WTC11 (cell line): ENCODE measurements at regions not wholly inside any gene's neighbourhood (a gene's known extent, or its start where the extent isn't known, plus 50 kb on each side); places are given as distances from the start of the nearest gene placed in this dataset.

Source experiments
- CBFB ChIP-seq: sonication (generic); formaldehyde crosslinking; IDR thresholded peaks from 2 replicates; pipeline ENCODE4 v1.8.1; 2022; ENCODE audit warnings: mild to moderate bottlenecking, low read depth, missing genetic modification reagents
- CREB1 ChIP-seq: sonication (generic); formaldehyde crosslinking; IDR thresholded peaks from 2 replicates; pipeline ENCODE4 v1.8.0; 2023; ENCODE audit warnings: mild to moderate bottlenecking, missing genetic modification reagents
- GABPB1 ChIP-seq: sonication (generic); formaldehyde crosslinking; IDR thresholded peaks from 2 replicates; pipeline ENCODE4 v1.8.1; 2023; ENCODE audit warnings: mild to moderate bottlenecking, missing genetic modification reagents
- IRF1 ChIP-seq: sonication (generic); formaldehyde crosslinking; IDR thresholded peaks from 2 replicates; pipeline ENCODE4 v1.8.0; 2023; ENCODE audit warnings: missing genetic modification reagents
- NR1H2 ChIP-seq: sonication (generic); formaldehyde crosslinking; IDR thresholded peaks from 2 replicates; pipeline ENCODE4 v1.9.0; 2021; ENCODE audit warnings: mild to moderate bottlenecking, moderate library complexity, missing genetic modification reagents
- NR2C2 ChIP-seq: sonication (generic); formaldehyde crosslinking; IDR thresholded peaks from 2 replicates; pipeline ENCODE4 v1.8.0; 2022; ENCODE audit warnings: mild to moderate bottlenecking, missing genetic modification reagents
- OVOL2 ChIP-seq: fragments of 250-450 bp; sonication (Bioruptor Pico); IDR thresholded peaks from 2 replicates; pipeline ENCODE4 v1.9.0; 2021; ENCODE audit warnings: mild to moderate bottlenecking, borderline replicate concordance
- SP1 ChIP-seq: sonication (generic); formaldehyde crosslinking; conservative IDR thresholded peaks from 2 replicates; pipeline ENCODE4 v1.8.1; 2022; ENCODE audit warnings: missing genetic modification reagents
- TF ChIP-seq, protein P1 (sequence below): fragments of 200-600 bp; IDR thresholded peaks from 2 replicates; pipeline ENCODE4 v1.8.0; 2022; ENCODE audit warnings: antibody characterized with exemption
- TF ChIP-seq, protein P2 (sequence below): sonication (generic); formaldehyde crosslinking; IDR thresholded peaks from 2 replicates; pipeline ENCODE4 v1.8.1; 2023; ENCODE audit warnings: mild to moderate bottlenecking, missing genetic modification reagents, moderate library complexity

- TF ChIP-seq NR1H2 (CRISPR knock-in tag): no peak
- TF ChIP-seq, protein P1, sequence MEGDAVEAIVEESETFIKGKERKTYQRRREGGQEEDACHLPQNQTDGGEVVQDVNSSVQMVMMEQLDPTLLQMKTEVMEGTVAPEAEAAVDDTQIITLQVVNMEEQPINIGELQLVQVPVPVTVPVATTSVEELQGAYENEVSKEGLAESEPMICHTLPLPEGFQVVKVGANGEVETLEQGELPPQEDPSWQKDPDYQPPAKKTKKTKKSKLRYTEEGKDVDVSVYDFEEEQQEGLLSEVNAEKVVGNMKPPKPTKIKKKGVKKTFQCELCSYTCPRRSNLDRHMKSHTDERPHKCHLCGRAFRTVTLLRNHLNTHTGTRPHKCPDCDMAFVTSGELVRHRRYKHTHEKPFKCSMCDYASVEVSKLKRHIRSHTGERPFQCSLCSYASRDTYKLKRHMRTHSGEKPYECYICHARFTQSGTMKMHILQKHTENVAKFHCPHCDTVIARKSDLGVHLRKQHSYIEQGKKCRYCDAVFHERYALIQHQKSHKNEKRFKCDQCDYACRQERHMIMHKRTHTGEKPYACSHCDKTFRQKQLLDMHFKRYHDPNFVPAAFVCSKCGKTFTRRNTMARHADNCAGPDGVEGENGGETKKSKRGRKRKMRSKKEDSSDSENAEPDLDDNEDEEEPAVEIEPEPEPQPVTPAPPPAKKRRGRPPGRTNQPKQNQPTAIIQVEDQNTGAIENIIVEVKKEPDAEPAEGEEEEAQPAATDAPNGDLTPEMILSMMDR: no peak
- TF ChIP-seq NR2C2 (CRISPR knock-in tag): no peak
- no peak for TF ChIP-seq SP1 (CRISPR knock-in tag)
- no peak for TF ChIP-seq CREB1 (CRISPR knock-in tag)
- TF ChIP-seq IRF1 (CRISPR knock-in tag): no peak
- no peak for TF ChIP-seq OVOL2
- no peak for TF ChIP-seq CBFB
- TF ChIP-seq, protein P2, sequence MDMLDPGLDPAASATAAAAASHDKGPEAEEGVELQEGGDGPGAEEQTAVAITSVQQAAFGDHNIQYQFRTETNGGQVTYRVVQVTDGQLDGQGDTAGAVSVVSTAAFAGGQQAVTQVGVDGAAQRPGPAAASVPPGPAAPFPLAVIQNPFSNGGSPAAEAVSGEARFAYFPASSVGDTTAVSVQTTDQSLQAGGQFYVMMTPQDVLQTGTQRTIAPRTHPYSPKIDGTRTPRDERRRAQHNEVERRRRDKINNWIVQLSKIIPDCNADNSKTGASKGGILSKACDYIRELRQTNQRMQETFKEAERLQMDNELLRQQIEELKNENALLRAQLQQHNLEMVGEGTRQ (CRISPR knock-in tag): no peak
- TF ChIP-seq GABPB1 (CRISPR knock-in tag): no peak
These were observed 132.2 kb downstream of the KLF13 start for GRCh38 chr15:31458596-31459399.
